ENCODE measurements at regions not wholly inside any gene's neighbourhood (a gene's known extent, or its start where the extent isn't known, plus 50 kb on each side); places are given as distances from the start of the nearest gene placed in this dataset.

- Histone ChIP-seq H3K9me3 (no peaks in the 10 kb centered on the region), H3K27ac (no peak overlapping the region), H3K27me3 (no peaks in the 10 kb centered on the region), H3K36me3 (no peaks in the 10 kb centered on the region), H3K4me3 (no peak overlapping the region), H3K4me1 (no peaks in the 10 kb centered on the region)
- no peak for DNase-seq (ENCODE audit: low spot score)
- TF ChIP-seq, protein P1, sequence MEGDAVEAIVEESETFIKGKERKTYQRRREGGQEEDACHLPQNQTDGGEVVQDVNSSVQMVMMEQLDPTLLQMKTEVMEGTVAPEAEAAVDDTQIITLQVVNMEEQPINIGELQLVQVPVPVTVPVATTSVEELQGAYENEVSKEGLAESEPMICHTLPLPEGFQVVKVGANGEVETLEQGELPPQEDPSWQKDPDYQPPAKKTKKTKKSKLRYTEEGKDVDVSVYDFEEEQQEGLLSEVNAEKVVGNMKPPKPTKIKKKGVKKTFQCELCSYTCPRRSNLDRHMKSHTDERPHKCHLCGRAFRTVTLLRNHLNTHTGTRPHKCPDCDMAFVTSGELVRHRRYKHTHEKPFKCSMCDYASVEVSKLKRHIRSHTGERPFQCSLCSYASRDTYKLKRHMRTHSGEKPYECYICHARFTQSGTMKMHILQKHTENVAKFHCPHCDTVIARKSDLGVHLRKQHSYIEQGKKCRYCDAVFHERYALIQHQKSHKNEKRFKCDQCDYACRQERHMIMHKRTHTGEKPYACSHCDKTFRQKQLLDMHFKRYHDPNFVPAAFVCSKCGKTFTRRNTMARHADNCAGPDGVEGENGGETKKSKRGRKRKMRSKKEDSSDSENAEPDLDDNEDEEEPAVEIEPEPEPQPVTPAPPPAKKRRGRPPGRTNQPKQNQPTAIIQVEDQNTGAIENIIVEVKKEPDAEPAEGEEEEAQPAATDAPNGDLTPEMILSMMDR (IDR thresholded peaks at IDR 0.05) = no peak
Observed at GRCh38 chr11:131168839-131169713, 201.3 kb upstream of the NTM start.

GRCh38 chr11:131172011-131172410 lies 198.4 kb upstream of the NTM start:
- no peaks in the 10 kb centered on the region for H3K36me3 ChIP-seq
- H3K4me3 ChIP-seq = no peak overlapping the region
- H3K9me3 ChIP-seq = no peaks in the 10 kb centered on the region
- no peak overlapping the region for H3K27ac ChIP-seq
- TF ChIP-seq, protein P1 (IDR thresholded peaks at IDR 0.05) = no peak
- no peak for DNase-seq (ENCODE audit: low spot score)
- H3K4me1 ChIP-seq = no peaks in the 10 kb centered on the region
- H3K27me3 ChIP-seq = no peaks in the 10 kb centered on the region

GRCh38 chr11:131178020-131178419 lies 192.4 kb upstream of the NTM start:
- H3K27me3 ChIP-seq = no peaks in the 10 kb centered on the region

GRCh38 chr11:131178596-131178995 lies 191.8 kb upstream of the NTM start:
- Histone ChIP-seq H3K36me3 (no peaks in the 10 kb centered on the region), H3K27me3 (no peaks in the 10 kb centered on the region), H3K4me3 (no peak overlapping the region), H3K4me1 (no peaks in the 10 kb centered on the region), H3K9me3 (no peaks in the 10 kb centered on the region), H3K27ac (no peak overlapping the region)
- DNase-seq (ENCODE audit: low spot score) = no peak
- TF ChIP-seq, protein P1 (IDR thresholded peaks at IDR 0.05) = no peak

More at GRCh38 chr11:131178020-131178419, 192.4 kb upstream of the NTM start:
- H3K4me3 ChIP-seq = no peak overlapping the region
- no peak overlapping the region for H3K27ac ChIP-seq
- H3K4me1 ChIP-seq = no peaks in the 10 kb centered on the region
- no peak for DNase-seq (ENCODE audit: low spot score)
- no peaks in the 10 kb centered on the region for H3K36me3 ChIP-seq
- TF ChIP-seq, protein P1 (IDR thresholded peaks at IDR 0.05) = no peak
- H3K9me3 ChIP-seq = no peaks in the 10 kb centered on the region

DNA sequence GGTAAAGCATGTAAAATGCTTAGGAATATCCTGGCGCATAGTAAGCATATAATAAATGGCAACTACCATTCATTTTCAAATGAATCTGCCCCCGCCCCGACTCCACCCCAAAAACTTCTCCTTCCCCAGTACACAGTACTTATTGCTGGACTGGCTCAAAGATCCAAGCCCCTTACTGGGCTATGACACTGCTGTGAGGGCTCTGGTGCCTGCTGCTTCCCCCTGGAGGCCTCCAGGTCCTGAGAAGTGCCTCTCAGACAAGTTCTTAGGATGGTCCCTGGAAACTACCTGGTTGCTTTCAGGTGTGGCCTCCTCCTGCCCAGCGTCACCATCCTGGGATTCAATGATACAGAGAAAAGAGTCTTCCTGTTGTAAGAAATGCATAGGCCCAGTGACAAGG lies 190.6 kb upstream of the NTM start:
- TF ChIP-seq, protein P1 (IDR thresholded peaks at IDR 0.05) = no peak
- Histone ChIP-seq H3K4me1 (no peaks in the 10 kb centered on the region), H3K36me3 (no peaks in the 10 kb centered on the region), H3K27me3 (no peaks in the 10 kb centered on the region), H3K4me3 (no peak overlapping the region), H3K27ac (no peak overlapping the region), H3K9me3 (no peaks in the 10 kb centered on the region)
- DNase-seq (ENCODE audit: low spot score) = no peak

Data from right atrium auricular region (tissue), 2 donors.